HG03196 (cell line): ENCODE measurements at regions not wholly inside any gene's neighbourhood (a gene's known extent, or its start where the extent isn't known, plus 50 kb on each side); places are given as distances from the start of the nearest gene placed in this dataset.
"Not testable (repeated sequence)": the region's sequence is repeated elsewhere in the genome, so short reads cannot be mapped to it uniquely, and the experiment has no call there.

Source experiments
- ATAC-seq: cut with Tn5 transposase; IDR thresholded peaks from one replicate; pipeline ENCODE4 v1.9.1; 2021; ENCODE audit not compliant: unreplicated experiment

GRCh38 chr2:215565897-215566296 lies 130.0 kb upstream of the FN1 start:
- no peak for ATAC-seq

GRCh38 chr2:215557701-215558100 lies 121.8 kb upstream of the FN1 start:
- ATAC-seq = no peak

GRCh38 chr2:215556979-215557378 lies 121.1 kb upstream of the FN1 start:
- ATAC-seq = no peak

- no peak for ATAC-seq
Measured at GRCh38 chr2:215554689-215555498, 119.0 kb upstream of the FN1 start.

- ATAC-seq = no peak
Measured at GRCh38 chr2:215553946-215554345, 118.1 kb upstream of the FN1 start.

- no peak for ATAC-seq
Measured at GRCh38 chr2:215552144-215552580, 116.3 kb upstream of the FN1 start.

GRCh38 chr2:215550331-215550730 lies 114.5 kb upstream of the FN1 start:
- ATAC-seq = no peak

- ATAC-seq = no peak
Measured at GRCh38 chr2:215548714-215549113, 112.8 kb upstream of the FN1 start.

GRCh38 chr2:215542690-215543089 lies 106.8 kb upstream of the FN1 start:
- no peak for ATAC-seq

- ATAC-seq = no peak
Measured at GRCh38 chr2:215540658-215541057, 104.8 kb upstream of the FN1 start.

- no peak for ATAC-seq
Measured at GRCh38 chr2:215537611-215538010, 101.7 kb upstream of the FN1 start.

GRCh38 chr2:215536510-215536909 lies 100.6 kb upstream of the FN1 start:
- ATAC-seq = no peak

- ATAC-seq = no peak
Measured at GRCh38 chr2:215535741-215536140, 99.9 kb upstream of the FN1 start.

- no peak for ATAC-seq
Measured at GRCh38 chr2:215535125-215535668, 99.3 kb upstream of the FN1 start.

GRCh38 chr2:215533716-215534115 lies 97.8 kb upstream of the FN1 start:
- ATAC-seq = not testable (repeated sequence)

GRCh38 chr2:215532844-215533243 lies 97.0 kb upstream of the FN1 start:
- no peak for ATAC-seq

- ATAC-seq = no peak
Measured at GRCh38 chr2:215531284-215531683, 95.4 kb upstream of the FN1 start.

- ATAC-seq = no peak
Measured at GRCh38 chr2:215530191-215530968, 94.5 kb upstream of the FN1 start.

GRCh38 chr2:215529271-215529670 lies 93.4 kb upstream of the FN1 start:
- no peak for ATAC-seq

GRCh38 chr2:215528555-215528954 lies 92.7 kb upstream of the FN1 start:
- ATAC-seq = no peak

GRCh38 chr2:215527736-215528135 lies 91.9 kb upstream of the FN1 start:
- ATAC-seq = no peak

GRCh38 chr2:215526341-215526740 lies 90.5 kb upstream of the FN1 start:
- no peak for ATAC-seq
